Right lobe of liver (tissue), 6 donors: ENCODE measurements at regions not wholly inside any gene's neighbourhood (a gene's known extent, or its start where the extent isn't known, plus 50 kb on each side); places are given as distances from the start of the nearest gene placed in this dataset.

Source experiments
- ATAC-seq, 4 donors: fragments of 200-7000 bp; cut with Tn5 transposase; one replicate each; pipeline ENCODE4 v1.9.1; 2020; ENCODE audit warnings: mild to moderate bottlenecking in 4 of 4, moderate library complexity in 4 of 4
- DNase-seq, 3 donors: peaks; one replicate each; pipeline ENCODE4 v3.0.0-alpha.2; 2020
- H3K27ac ChIP-seq, 3 donors: fragments of 200-600 bp; one replicate each; pipeline ENCODE4 v1.8.0; 2022
- H3K27me3 ChIP-seq, 2 donors: fragments of 200-600 bp; one replicate each; pipeline ENCODE4 v1.8.0; 2022
- H3K36me3 ChIP-seq, 4 donors: fragments of 200-600 bp; sonication (generic) in 1 of 4; one replicate each; pipeline versions ENCODE4 v1.5.1 to v1.8.0; 2017 to 2022; ENCODE audit warnings: control low read depth in 1 of 4
- H3K4me1 ChIP-seq, 4 donors: fragments of 200-600 bp; sonication (generic) in 1 of 4; one replicate each; pipeline versions ENCODE4 v1.5.1 to v1.8.0; 2017 to 2022; ENCODE audit warnings: control low read depth in 1 of 4
- H3K4me3 ChIP-seq, 3 donors: fragments of 200-600 bp; one replicate each; pipeline ENCODE4 v1.8.0; 2022
- H3K9me3 ChIP-seq, 4 donors: fragments of 200-600 bp; sonication (generic) in 1 of 4; one replicate each; pipeline versions ENCODE4 v1.5.1 to v1.8.0; 2017 to 2022; ENCODE audit warnings: control low read depth in 1 of 4
- POLR2A ChIP-seq: fragments of 450-650 bp; IDR thresholded peaks from one replicate; pipeline ENCODE4 v1.6.1; 2017; ENCODE audit warnings: antibody characterized with exemption, mild to moderate bottlenecking
- WGBS: methylation state at CpG from one replicate; pipeline ENCODE4 v1.1.6; 2018; ENCODE audit warnings: low coverage, low lambda C conversion rate; ENCODE audit not compliant: insufficient coverage; ENCODE audit errors: missing lambda C conversion rate; 5-methylcytosine and 5-hydroxymethylcytosine counted together
- intact Hi-C, 2 donors: fragments of 100-400 bp; cut with DNase I; formaldehyde crosslinking; loops; one replicate each; pipeline versions ENCODE4 v1.11.2 to v1.14.1; 2022
- TF ChIP-seq, protein P1 (sequence below), 4 donors: fragments of 200-600 bp in 3 of 4; fragments of 450-650 bp in 1 of 4; IDR thresholded peaks; one replicate each; pipeline versions ENCODE4 v1.5.1 to v1.8.0; 2016 to 2022; ENCODE audit warnings: antibody characterized with exemption in 4 of 4, mild to moderate bottlenecking in 2 of 4
- donor health status: DM: no; HTN: yes; CAD: no.
- donor health status: DM: no; HTN: no; CAD: no.
- donor health status: DM: no; HTN: no; CAD: no.
- donor health status: DM: no; HTN: yes; CAD: no.
- donor health status: DM: no; HTN: yes; CAD: no.

DNA sequence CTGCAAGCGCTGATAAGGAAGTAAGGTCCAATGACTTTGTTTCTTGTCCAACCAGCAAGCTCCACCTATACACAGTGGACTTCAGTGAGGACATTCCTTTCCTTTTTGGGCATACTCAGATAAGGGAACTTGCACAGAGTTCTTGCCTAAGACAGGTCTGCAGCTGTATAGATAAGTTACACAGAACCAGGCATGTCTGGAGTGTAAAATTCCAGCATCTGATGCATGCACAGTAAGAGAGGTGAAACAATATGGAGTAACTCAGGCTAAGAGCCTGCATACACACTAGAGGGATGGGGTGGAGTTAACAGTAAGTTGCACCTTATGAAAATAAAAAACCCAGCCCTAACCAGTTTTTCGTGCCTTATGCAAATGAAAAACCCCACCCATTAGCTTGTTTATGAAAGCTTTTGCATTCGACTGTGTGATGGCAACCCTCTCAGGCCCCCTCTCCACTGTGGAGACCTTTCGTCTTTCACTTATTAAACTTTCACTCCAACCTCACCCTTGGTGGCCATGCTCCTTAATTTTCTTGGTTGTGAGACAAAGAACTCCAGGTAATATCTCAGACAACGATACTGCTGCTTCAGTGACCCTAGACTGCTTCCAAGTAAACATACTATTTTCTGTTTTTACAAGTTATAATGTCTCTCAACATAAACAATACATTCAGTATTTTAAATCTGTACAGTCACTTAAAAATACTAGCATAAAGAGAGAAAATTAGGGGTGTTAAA is 2859.0 kb upstream of the PCDH20 start:
- WGBS = 48% methylated on average over 4 of the region's 5 CpGs
- H3K36me3 ChIP-seq = no peaks in the 10 kb centered on the region
- H3K27me3 ChIP-seq = no peaks in the 10 kb centered on the region
- intact Hi-C loops = no loop called here
- H3K9me3 ChIP-seq = no peaks in the 10 kb centered on the region
- DNase-seq (no peak), ATAC-seq (no peak)
- H3K27ac ChIP-seq = no peak overlapping the region
- no peaks in the 10 kb centered on the region for H3K4me1 ChIP-seq
- H3K4me3 ChIP-seq = no peak overlapping the region
- TF ChIP-seq POLR2A = no peak
- TF ChIP-seq, protein P1, sequence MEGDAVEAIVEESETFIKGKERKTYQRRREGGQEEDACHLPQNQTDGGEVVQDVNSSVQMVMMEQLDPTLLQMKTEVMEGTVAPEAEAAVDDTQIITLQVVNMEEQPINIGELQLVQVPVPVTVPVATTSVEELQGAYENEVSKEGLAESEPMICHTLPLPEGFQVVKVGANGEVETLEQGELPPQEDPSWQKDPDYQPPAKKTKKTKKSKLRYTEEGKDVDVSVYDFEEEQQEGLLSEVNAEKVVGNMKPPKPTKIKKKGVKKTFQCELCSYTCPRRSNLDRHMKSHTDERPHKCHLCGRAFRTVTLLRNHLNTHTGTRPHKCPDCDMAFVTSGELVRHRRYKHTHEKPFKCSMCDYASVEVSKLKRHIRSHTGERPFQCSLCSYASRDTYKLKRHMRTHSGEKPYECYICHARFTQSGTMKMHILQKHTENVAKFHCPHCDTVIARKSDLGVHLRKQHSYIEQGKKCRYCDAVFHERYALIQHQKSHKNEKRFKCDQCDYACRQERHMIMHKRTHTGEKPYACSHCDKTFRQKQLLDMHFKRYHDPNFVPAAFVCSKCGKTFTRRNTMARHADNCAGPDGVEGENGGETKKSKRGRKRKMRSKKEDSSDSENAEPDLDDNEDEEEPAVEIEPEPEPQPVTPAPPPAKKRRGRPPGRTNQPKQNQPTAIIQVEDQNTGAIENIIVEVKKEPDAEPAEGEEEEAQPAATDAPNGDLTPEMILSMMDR (IDR thresholded peaks at IDR 0.05) = no peak

DNA sequence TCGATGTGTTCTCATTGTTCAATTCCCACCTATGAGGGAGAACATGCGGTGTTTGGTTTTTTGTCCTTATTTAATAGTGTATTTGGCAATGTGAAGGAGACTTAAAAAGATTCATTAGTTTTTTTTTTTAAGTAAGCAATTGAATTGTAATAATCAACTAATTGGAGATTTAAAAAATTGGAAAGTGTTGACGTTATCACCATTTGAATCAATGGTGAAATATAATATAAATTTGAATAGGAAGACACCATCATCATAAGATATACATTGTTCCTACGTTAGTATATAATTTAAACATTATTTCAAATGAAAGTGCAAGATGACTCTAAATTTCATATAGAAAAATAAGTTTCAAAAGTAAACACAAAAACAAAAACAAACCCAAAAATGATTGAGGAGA is 2858.1 kb upstream of the PCDH20 start:
- Histone ChIP-seq H3K27ac (no peak overlapping the region), H3K36me3 (no peaks in the 10 kb centered on the region), H3K4me1 (no peaks in the 10 kb centered on the region), H3K27me3 (no peaks in the 10 kb centered on the region), H3K9me3 (no peaks in the 10 kb centered on the region), H3K4me3 (no peak overlapping the region)
- WGBS = 46% methylated on average over 4 of the region's 4 CpGs
- ATAC-seq (no peak), DNase-seq (no peak)
- TF ChIP-seq POLR2A = no peak
- TF ChIP-seq, protein P1 (IDR thresholded peaks at IDR 0.05) = no peak
- intact Hi-C loops = no loop called here

DNA sequence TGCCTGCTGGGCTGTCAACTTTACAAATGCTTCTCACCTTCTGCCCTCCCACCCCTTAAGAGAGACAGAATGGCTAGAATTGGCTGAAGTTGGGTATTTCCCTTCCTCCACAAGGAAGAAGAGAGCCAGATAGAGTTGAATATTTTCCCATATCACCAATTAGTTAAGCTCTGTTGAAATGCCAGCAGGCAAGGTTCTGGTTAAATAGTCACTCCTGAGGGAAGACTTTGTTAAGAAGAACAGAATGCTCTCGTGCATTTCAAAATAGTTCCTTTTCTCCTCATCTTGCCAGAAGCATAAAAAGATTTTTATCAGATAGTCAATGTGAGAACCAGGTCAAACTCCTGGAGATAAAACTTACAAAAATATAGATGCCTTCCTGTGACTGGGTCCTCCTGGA is 2857.0 kb upstream of the PCDH20 start:
- 47% methylated on average over 1 of the region's 1 CpG for WGBS
- no peak for ATAC-seq
- Histone ChIP-seq H3K9me3 (no peaks in the 10 kb centered on the region), H3K27me3 (no peaks in the 10 kb centered on the region), H3K4me1 (no peaks in the 10 kb centered on the region), H3K27ac (no peak overlapping the region), H3K36me3 (no peaks in the 10 kb centered on the region), H3K4me3 (no peak overlapping the region)
- intact Hi-C loops = no loop called here
- TF ChIP-seq, protein P1 (IDR thresholded peaks at IDR 0.05) = no peak
- TF ChIP-seq POLR2A = no peak
- no peak for DNase-seq

- ATAC-seq (no peak), DNase-seq (no peak)
- H3K36me3 ChIP-seq = no peaks in the 10 kb centered on the region
- H3K27me3 ChIP-seq = no peaks in the 10 kb centered on the region
- H3K4me1 ChIP-seq = no peaks in the 10 kb centered on the region
- no peak overlapping the region for H3K4me3 ChIP-seq
- TF ChIP-seq POLR2A = no peak
- no peaks in the 10 kb centered on the region for H3K9me3 ChIP-seq
- no peak overlapping the region for H3K27ac ChIP-seq
- intact Hi-C loops = no loop called here
Measured at GRCh38 chr13:64266024-64266423, 2850.4 kb upstream of the PCDH20 start.

DNA sequence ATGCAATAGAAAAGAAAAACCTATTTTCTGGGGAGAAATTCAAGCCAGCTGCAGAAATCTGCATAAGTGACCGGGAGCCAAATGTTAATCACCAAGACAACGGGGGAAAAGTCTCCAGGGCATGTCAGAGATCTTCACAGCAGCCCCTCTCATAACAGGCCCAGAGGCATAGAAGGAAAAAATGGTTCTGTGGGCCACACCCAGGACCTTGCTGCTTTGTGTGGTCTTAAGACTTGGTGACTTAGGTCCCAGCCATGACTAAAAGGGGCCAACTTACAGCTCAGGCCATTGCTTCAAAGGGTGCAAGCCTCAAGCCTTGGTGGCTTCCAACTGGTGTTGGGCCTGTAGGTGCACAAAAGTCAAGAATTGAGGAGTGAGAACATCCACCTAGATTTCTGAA is 2847.6 kb upstream of the PCDH20 start:
- Histone ChIP-seq H3K4me1 (no peaks in the 10 kb centered on the region), H3K27ac (no peak overlapping the region), H3K4me3 (no peak overlapping the region), H3K36me3 (no peaks in the 10 kb centered on the region), H3K9me3 (no peaks in the 10 kb centered on the region), H3K27me3 (no peaks in the 10 kb centered on the region)
- ATAC-seq (no peak), DNase-seq (no peak)
- intact Hi-C loops = no loop called here
- TF ChIP-seq, protein P1 (IDR thresholded peaks at IDR 0.05) = no peak
- no peak for TF ChIP-seq POLR2A
- 7% methylated on average over 2 of the region's 2 CpGs for WGBS
